ENCODE measurements at regions not wholly inside any gene's neighbourhood (a gene's known extent, or its start where the extent isn't known, plus 50 kb on each side); places are given as distances from the start of the nearest gene placed in this dataset.

DNA sequence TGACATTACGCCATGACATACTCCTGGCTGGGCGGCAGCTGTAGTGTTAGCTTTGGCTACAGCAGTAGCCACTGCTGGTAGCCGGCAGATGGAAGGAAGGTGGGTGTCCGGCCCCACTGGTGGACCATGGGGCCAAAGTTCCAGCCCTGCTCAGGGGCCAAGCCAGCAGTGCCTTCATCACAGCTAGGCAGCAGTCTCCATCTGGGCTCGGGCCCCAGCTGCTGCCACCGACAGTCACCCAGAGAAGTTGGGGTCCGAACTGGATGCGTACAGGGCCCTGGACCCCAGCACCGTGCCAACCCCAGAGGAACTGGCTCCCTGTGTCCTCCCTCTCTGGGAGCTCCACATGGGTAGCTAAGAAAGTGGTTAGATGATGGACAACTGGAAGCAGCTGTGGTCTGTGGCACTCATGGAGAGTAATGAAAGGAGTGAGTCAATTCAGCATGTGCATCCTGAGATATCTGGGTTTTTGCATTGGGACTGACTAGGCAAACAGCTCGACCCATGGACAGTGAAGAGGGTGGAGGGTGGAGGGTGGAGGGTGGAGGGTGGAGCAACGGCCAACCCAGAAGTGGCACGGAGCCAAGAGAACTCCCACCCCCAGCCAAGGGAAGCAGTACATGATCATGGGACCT is 366.6 kb upstream of the GRIA3 start:
- TF ChIP-seq, protein P1, sequence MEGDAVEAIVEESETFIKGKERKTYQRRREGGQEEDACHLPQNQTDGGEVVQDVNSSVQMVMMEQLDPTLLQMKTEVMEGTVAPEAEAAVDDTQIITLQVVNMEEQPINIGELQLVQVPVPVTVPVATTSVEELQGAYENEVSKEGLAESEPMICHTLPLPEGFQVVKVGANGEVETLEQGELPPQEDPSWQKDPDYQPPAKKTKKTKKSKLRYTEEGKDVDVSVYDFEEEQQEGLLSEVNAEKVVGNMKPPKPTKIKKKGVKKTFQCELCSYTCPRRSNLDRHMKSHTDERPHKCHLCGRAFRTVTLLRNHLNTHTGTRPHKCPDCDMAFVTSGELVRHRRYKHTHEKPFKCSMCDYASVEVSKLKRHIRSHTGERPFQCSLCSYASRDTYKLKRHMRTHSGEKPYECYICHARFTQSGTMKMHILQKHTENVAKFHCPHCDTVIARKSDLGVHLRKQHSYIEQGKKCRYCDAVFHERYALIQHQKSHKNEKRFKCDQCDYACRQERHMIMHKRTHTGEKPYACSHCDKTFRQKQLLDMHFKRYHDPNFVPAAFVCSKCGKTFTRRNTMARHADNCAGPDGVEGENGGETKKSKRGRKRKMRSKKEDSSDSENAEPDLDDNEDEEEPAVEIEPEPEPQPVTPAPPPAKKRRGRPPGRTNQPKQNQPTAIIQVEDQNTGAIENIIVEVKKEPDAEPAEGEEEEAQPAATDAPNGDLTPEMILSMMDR (IDR thresholded peaks at IDR 0.05; ENCODE audit: extremely low read depth, low read depth, low read length): no peak
- H2AFZ ChIP-seq (ENCODE audit: low read length): no peak overlapping the region
- no peak overlapping the region for H3K4me2 ChIP-seq (ENCODE audit: insufficient read depth, low read length)
- DNase-seq (ENCODE audit: insufficient read length, low spot score, missing footprints): no peak
- H3K27me3 ChIP-seq (ENCODE audit: insufficient read depth, low read length): no peaks in the 10 kb centered on the region
- H3K79me2 ChIP-seq (ENCODE audit: insufficient read depth, low read length): no peaks in the 10 kb centered on the region
- H3K36me3 ChIP-seq (ENCODE audit: insufficient read depth, low read length): no peaks in the 10 kb centered on the region
- no peaks in the 10 kb centered on the region for H3K9me3 ChIP-seq (ENCODE audit: low read depth, low read length)
- no peaks in the 10 kb centered on the region for H3K4me1 ChIP-seq (ENCODE audit: insufficient read depth, low read length)
- no peak overlapping the region for H3K4me3 ChIP-seq (ENCODE audit: insufficient read depth, low read length)
- H4K20me1 ChIP-seq (ENCODE audit: insufficient read depth, low read length): no peaks in the 10 kb centered on the region
- no peak overlapping the region for H3K27ac ChIP-seq (ENCODE audit: low read depth, low read length)

DNA sequence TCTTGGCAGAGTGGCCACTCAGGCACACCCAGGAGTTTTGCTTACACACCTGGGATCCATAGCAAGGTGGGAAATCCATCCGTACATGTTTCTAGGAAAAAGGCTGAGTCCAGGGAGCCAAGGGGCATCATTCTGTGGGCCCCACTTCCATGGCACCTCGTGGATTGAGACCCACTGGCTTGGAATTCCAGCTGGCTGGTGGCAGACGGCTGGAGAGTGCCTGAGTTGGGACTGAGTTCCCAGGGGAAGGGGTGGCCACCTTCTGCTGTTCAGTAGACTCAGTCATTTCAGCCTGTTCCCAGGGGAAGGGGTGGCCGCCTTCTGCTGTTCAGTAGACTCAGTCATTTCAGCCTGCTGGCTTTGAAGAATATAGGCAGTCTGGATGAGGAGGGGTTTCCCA is 366.0 kb upstream of the GRIA3 start:
- no peak overlapping the region for H3K4me2 ChIP-seq (ENCODE audit: insufficient read depth, low read length)
- no peak overlapping the region for H3K4me3 ChIP-seq (ENCODE audit: insufficient read depth, low read length)
- no peaks in the 10 kb centered on the region for H3K27me3 ChIP-seq (ENCODE audit: insufficient read depth, low read length)
- no peak overlapping the region for H3K27ac ChIP-seq (ENCODE audit: low read depth, low read length)
- DNase-seq (ENCODE audit: insufficient read length, low spot score, missing footprints): no peak
- no peaks in the 10 kb centered on the region for H3K79me2 ChIP-seq (ENCODE audit: insufficient read depth, low read length)
- no peaks in the 10 kb centered on the region for H3K36me3 ChIP-seq (ENCODE audit: insufficient read depth, low read length)
- no peaks in the 10 kb centered on the region for H4K20me1 ChIP-seq (ENCODE audit: insufficient read depth, low read length)
- TF ChIP-seq, protein P1 (IDR thresholded peaks at IDR 0.05; ENCODE audit: extremely low read depth, low read depth, low read length): no peak
- H2AFZ ChIP-seq (ENCODE audit: low read length): no peak overlapping the region
- H3K9me3 ChIP-seq (ENCODE audit: low read depth, low read length): no peaks in the 10 kb centered on the region
- no peaks in the 10 kb centered on the region for H3K4me1 ChIP-seq (ENCODE audit: insufficient read depth, low read length)

DNA sequence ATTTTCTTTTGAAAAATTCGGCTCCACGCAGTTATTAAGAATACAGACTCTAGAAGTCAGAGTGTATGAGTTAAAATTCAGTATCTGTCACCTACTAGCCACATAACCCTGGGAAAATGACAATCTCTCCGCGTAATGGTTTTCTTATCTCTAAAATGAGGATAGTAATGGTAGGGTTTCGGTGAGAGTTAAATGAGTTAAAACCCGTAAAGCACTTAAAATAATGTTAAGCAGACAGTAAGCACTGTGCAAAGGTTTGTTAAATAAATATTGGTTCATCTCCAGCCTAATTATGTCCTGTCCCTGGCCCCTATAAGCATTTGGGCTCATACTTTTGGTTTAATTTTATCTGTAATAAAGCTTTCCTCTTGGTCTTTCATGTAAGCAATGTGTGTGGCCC is 350.8 kb upstream of the GRIA3 start:
- no peak for DNase-seq (ENCODE audit: insufficient read length, low spot score, missing footprints)
- Histone ChIP-seq H3K79me2 (ENCODE audit: insufficient read depth, low read length) (no peaks in the 10 kb centered on the region), H4K20me1 (ENCODE audit: insufficient read depth, low read length) (no peaks in the 10 kb centered on the region), H3K4me1 (ENCODE audit: insufficient read depth, low read length) (no peaks in the 10 kb centered on the region), H3K9me3 (ENCODE audit: low read depth, low read length) (no peaks in the 10 kb centered on the region), H2AFZ (ENCODE audit: low read length) (no peak overlapping the region), H3K4me3 (ENCODE audit: insufficient read depth, low read length) (no peak overlapping the region), H3K36me3 (ENCODE audit: insufficient read depth, low read length) (no peaks in the 10 kb centered on the region), H3K27me3 (ENCODE audit: insufficient read depth, low read length) (no peaks in the 10 kb centered on the region), H3K27ac (ENCODE audit: low read depth, low read length) (no peak overlapping the region), H3K4me2 (ENCODE audit: insufficient read depth, low read length) (no peak overlapping the region)
- TF ChIP-seq, protein P1 (IDR thresholded peaks at IDR 0.05; ENCODE audit: extremely low read depth, low read depth, low read length): no peak

DNA sequence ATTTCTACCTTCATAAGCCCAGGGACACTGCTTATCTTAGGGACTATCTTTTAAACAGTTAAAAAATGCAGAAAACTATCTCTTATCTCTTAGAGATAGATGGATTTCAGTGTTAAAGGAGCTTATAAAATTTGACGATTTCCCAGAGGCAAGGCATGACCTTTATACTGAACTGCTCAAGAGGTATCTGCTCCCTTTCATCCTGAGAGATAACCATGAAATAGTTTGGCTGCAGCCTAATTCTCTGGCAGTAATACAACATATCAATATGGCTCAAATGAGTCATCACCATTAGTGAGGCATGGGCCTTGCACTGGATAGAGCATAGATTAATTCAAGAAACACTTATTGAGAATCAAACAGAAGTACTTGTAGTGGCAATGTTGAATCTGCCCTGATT is 348.2 kb upstream of the GRIA3 start:
- H2AFZ ChIP-seq (ENCODE audit: low read length): no peak overlapping the region
- TF ChIP-seq, protein P1 (IDR thresholded peaks at IDR 0.05; ENCODE audit: extremely low read depth, low read depth, low read length): no peak
- no peak overlapping the region for H3K4me3 ChIP-seq (ENCODE audit: insufficient read depth, low read length)
- no peaks in the 10 kb centered on the region for H3K9me3 ChIP-seq (ENCODE audit: low read depth, low read length)
- H3K27ac ChIP-seq (ENCODE audit: low read depth, low read length): no peak overlapping the region
- no peaks in the 10 kb centered on the region for H4K20me1 ChIP-seq (ENCODE audit: insufficient read depth, low read length)
- H3K4me2 ChIP-seq (ENCODE audit: insufficient read depth, low read length): no peak overlapping the region
- H3K36me3 ChIP-seq (ENCODE audit: insufficient read depth, low read length): no peaks in the 10 kb centered on the region
- no peaks in the 10 kb centered on the region for H3K79me2 ChIP-seq (ENCODE audit: insufficient read depth, low read length)
- no peak for DNase-seq (ENCODE audit: insufficient read length, low spot score, missing footprints)
- no peaks in the 10 kb centered on the region for H3K4me1 ChIP-seq (ENCODE audit: insufficient read depth, low read length)
- H3K27me3 ChIP-seq (ENCODE audit: insufficient read depth, low read length): no peaks in the 10 kb centered on the region

Data from osteoblast (primary cell).